PC-3 (cell line): ENCODE measurements at regions not wholly inside any gene's neighbourhood (a gene's known extent, or its start where the extent isn't known, plus 50 kb on each side); places are given as distances from the start of the nearest gene placed in this dataset.

Source experiments
- ATAC-seq: fragments of 200-7000 bp; cut with Tn5 transposase; 2 replicates; pipeline ENCODE4 v1.9.1; 2020; ENCODE audit warnings: mild to moderate bottlenecking, moderate library complexity
- BruUV-seq: library from RNA; stranded (reverse); fragments of 400-500 nt; replicated peaks from 2 replicates; lab custom pipeline; 2021; lab: Mats Ljungman, UMichigan
- CTCF ChIA-PET: fragments of 300-600 bp; sonication (Branson Sonifier 250); formaldehyde crosslinking; loops from one replicate; lab custom pipeline; 2022; ENCODE audit warnings: antibody characterized with exemption; lab: Charles Lee
- POLR2A ChIA-PET: fragments of 300-600 bp; sonication (Branson Sonifier 250); formaldehyde crosslinking; loops from one replicate; lab custom pipeline; 2022; ENCODE audit warnings: antibody characterized with exemption; ENCODE audit not compliant: unreplicated experiment; lab: Charles Lee
- DNase-seq: peaks from one replicate; pipeline ENCODE4 v3.0.0-alpha.2; 2015
- H2AFZ ChIP-seq: fragments of 300-600 bp; sonication (generic); 2 replicates; pipeline ENCODE4 v1.6.0; 2016; ENCODE audit warnings: antibody characterized with exemption, low read length
- H3F3A ChIP-seq: fragments of 300-600 bp; sonication (generic); one replicate; pipeline ENCODE4 v1.6.0; 2017; ENCODE audit warnings: antibody characterized with exemption, low read length, control low read depth, mild to moderate bottlenecking; ENCODE audit not compliant: unreplicated experiment
- H3K27ac ChIP-seq: fragments of 300-600 bp; sonication (generic); 2 replicates; pipeline ENCODE4 v1.5.1; 2016; ENCODE audit warnings: mild to moderate bottlenecking, low read length
- H3K27me3 ChIP-seq: fragments of 300-600 bp; sonication (generic); 2 replicates; pipeline ENCODE4 v1.6.1; 2016; ENCODE audit warnings: low read length, mixed read lengths
- H3K36me3 ChIP-seq: fragments of 300-600 bp; sonication (generic); 2 replicates; pipeline ENCODE4 v1.6.1; 2016; ENCODE audit warnings: low read depth, mixed run types, low read length, mixed read lengths
- H3K4me1 ChIP-seq: fragments of 300-600 bp; sonication (generic); 2 replicates; pipeline ENCODE4 v1.5.1; 2016; ENCODE audit warnings: low read length; ENCODE audit not compliant: insufficient read depth
- H3K4me2 ChIP-seq: fragments of 300-600 bp; sonication (generic); 2 replicates; pipeline ENCODE4 v1.6.0; 2016; ENCODE audit warnings: low read length
- H3K4me3 ChIP-seq: fragments of 300-600 bp; sonication (generic); 2 replicates; pipeline ENCODE4 v1.5.1; 2016; ENCODE audit warnings: mild to moderate bottlenecking, low read length, mixed read lengths
- H3K79me2 ChIP-seq: fragments of 300-600 bp; sonication (generic); 2 replicates; pipeline ENCODE4 v1.6.1; 2017; ENCODE audit warnings: low read length, mixed read lengths
- H3K9ac ChIP-seq: fragments of 300-600 bp; sonication (generic); 2 replicates; pipeline ENCODE4 v1.6.0; 2016; ENCODE audit warnings: mild to moderate bottlenecking, low read length
- H3K9me2 ChIP-seq: fragments of 300-600 bp; sonication (generic); replicated peaks from 2 replicates; pipeline ENCODE4 v1.6.1; 2016; ENCODE audit warnings: mixed run types, low read length, mixed read lengths
- H3K9me3 ChIP-seq: fragments of 300-600 bp; sonication (generic); 2 replicates; pipeline ENCODE4 v1.6.1; 2016; ENCODE audit warnings: low read length, mixed read lengths
- H4K20me1 ChIP-seq: fragments of 300-600 bp; sonication (generic); 2 replicates; pipeline ENCODE4 v1.6.1; 2016; ENCODE audit warnings: low read length, mixed read lengths
- CTCF ChIP-seq: fragments of 300-600 bp; sonication (generic); conservative IDR thresholded peaks from 2 replicates; pipeline ENCODE4 v1.5.1; 2017; ENCODE audit warnings: antibody characterized with exemption, low read depth, mild to moderate bottlenecking, low read length
- EZH2 ChIP-seq: fragments of 300-600 bp; sonication (generic); IDR thresholded peaks from one replicate; pipeline ENCODE4 v1.6.1; 2017; ENCODE audit warnings: antibody characterized with exemption, mild to moderate bottlenecking, low read length; ENCODE audit not compliant: unreplicated experiment
- EZH2phosphoT487 ChIP-seq: fragments of 300-600 bp; sonication (generic); IDR thresholded peaks from 2 replicates; pipeline ENCODE4 v1.6.1; 2018; ENCODE audit warnings: mild to moderate bottlenecking, antibody characterized with exemption, low read length, borderline replicate concordance
- intact Hi-C: fragments of 100-400 bp; cut with micrococcal nuclease; formaldehyde crosslinking; loops from 2 replicates; pipeline ENCODE4 v1.9.0; 2023

GRCh38 chr4:142959173-142959572 is 113.1 kb upstream of the INPP4B start:
- H3K27me3 ChIP-seq: peaks cover 52% of the 10 kb centered on the region
- H3K9ac ChIP-seq: no peak overlapping the region
- ChIA-PET POLR2A (no interaction called here), CTCF (no interaction called here)
- no peaks in the 10 kb centered on the region for H3K9me2 ChIP-seq
- no peak for TF ChIP-seq EZH2
- TF ChIP-seq EZH2phosphoT487: no peak
- TF ChIP-seq CTCF: no peak
- intact Hi-C loops: no loop called here
- DNase-seq: no peak
- H3K4me3 ChIP-seq: no peak overlapping the region
- ATAC-seq: no peak
- no peak overlapping the region for H3K27ac ChIP-seq
- no peak overlapping the region for H2AFZ ChIP-seq
- H3K4me2 ChIP-seq: no peak overlapping the region
- H3K9me3 ChIP-seq: no peaks in the 10 kb centered on the region
- H4K20me1 ChIP-seq: no peaks in the 10 kb centered on the region
- no peaks in the 10 kb centered on the region for H3F3A ChIP-seq
- no peaks in the 10 kb centered on the region for H3K79me2 ChIP-seq
- no TSS peak for BruUV-seq
- H3K4me1 ChIP-seq: no peaks in the 10 kb centered on the region
- H3K36me3 ChIP-seq: no peaks in the 10 kb centered on the region

DNA sequence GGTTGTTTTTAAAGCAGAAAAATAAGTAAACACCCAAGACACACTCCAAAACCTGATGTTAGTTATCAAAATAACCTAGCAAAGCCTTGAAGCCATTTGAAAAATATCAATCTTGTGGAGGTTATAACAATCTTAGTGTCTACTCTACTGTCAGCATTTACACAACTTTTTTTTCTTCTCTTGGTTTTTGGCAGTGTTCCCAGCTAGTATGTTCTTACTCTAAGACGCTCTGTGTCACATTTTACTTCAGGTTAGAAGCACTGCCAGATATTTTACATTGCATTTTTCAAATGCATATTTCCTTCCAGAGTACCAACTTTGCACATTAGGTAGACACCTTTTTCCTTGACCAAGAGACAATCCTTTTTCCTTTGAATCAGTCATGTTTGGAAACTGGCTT is 114.0 kb upstream of the INPP4B start:
- H3K36me3 ChIP-seq: no peaks in the 10 kb centered on the region
- H4K20me1 ChIP-seq: no peaks in the 10 kb centered on the region
- no peaks in the 10 kb centered on the region for H3K9me2 ChIP-seq
- intact Hi-C loops: no loop called here
- ChIA-PET POLR2A (no interaction called here), CTCF (interaction anchor here (0.5 kb wide), 1 partner anchor 175 kb away, joined by 3 read pairs; no protein-coding TSS in a partner anchor)
- H3K27ac ChIP-seq: no peak overlapping the region
- TF ChIP-seq EZH2: no peak
- no peaks in the 10 kb centered on the region for H3K4me1 ChIP-seq
- H2AFZ ChIP-seq: no peak overlapping the region
- no TSS peak for BruUV-seq
- no peak overlapping the region for H3K4me2 ChIP-seq
- no peaks in the 10 kb centered on the region for H3K79me2 ChIP-seq
- DNase-seq (no peak), ATAC-seq (no peak)
- no peak overlapping the region for H3K9ac ChIP-seq
- peaks cover 62% of the 10 kb centered on the region for H3K27me3 ChIP-seq
- no peak overlapping the region for H3K4me3 ChIP-seq
- no peaks in the 10 kb centered on the region for H3F3A ChIP-seq
- no peaks in the 10 kb centered on the region for H3K9me3 ChIP-seq

DNA sequence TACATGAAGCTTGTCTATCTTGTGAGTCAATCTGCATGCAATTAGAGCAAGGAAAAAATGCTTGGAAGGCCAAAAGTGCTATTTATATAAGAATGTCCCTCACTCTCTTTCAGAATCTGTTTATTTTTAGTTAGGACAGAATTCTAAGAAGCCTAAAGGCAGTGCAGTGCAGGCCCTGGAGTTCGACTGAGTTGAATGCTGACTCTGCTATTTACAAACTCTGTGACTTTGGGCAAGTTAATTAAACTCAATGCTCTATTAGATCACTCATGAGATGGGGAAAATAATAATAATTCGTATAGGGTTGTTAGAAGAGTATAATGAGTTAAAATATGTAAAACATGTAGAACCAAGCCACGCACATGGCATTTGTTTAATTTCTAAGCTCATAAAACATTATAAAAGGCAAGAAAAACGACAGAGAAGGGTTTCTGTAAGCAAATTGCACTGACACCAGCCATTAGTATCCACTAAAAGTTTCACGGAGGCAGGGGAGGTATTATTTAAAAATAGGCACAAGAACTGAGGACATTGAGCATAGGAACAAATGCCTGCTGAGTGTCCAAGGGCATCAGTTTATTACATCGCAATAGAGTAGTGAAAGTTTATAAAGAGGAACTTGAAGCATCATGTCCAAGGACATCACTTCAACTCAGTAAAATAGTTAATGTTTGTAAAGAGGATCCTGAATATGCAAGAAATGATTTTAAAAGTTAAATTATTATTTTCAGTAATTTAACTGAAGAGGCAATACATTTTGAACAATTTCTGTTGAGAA is 115.0 kb upstream of the INPP4B start:
- no peaks in the 10 kb centered on the region for H3K9me3 ChIP-seq
- CTCF ChIA-PET: no interaction called here
- ATAC-seq (no peak), DNase-seq (no peak)
- H3K27ac ChIP-seq: no peak overlapping the region
- POLR2A ChIA-PET: no interaction called here
- TF ChIP-seq EZH2 (no peak), EZH2phosphoT487 (no peak), CTCF (no peak)
- H3K4me1 ChIP-seq: no peaks in the 10 kb centered on the region
- no peaks in the 10 kb centered on the region for H4K20me1 ChIP-seq
- H2AFZ ChIP-seq: no peak overlapping the region
- H3K79me2 ChIP-seq: no peaks in the 10 kb centered on the region
- H3K4me3 ChIP-seq: no peak overlapping the region
- H3K36me3 ChIP-seq: no peaks in the 10 kb centered on the region
- peaks cover 62% of the 10 kb centered on the region for H3K27me3 ChIP-seq
- H3K4me2 ChIP-seq: no peak overlapping the region
- intact Hi-C loops: no loop called here
- no peaks in the 10 kb centered on the region for H3K9me2 ChIP-seq
- BruUV-seq: no TSS peak
- H3F3A ChIP-seq: no peaks in the 10 kb centered on the region
- no peak overlapping the region for H3K9ac ChIP-seq
